ENCODE measurements at regions not wholly inside any gene's neighbourhood (a gene's known extent, or its start where the extent isn't known, plus 50 kb on each side); places are given as distances from the start of the nearest gene placed in this dataset.
A peak's percentile ranks its signal among the peaks of the same experiment; 100 is the strongest.

DNA sequence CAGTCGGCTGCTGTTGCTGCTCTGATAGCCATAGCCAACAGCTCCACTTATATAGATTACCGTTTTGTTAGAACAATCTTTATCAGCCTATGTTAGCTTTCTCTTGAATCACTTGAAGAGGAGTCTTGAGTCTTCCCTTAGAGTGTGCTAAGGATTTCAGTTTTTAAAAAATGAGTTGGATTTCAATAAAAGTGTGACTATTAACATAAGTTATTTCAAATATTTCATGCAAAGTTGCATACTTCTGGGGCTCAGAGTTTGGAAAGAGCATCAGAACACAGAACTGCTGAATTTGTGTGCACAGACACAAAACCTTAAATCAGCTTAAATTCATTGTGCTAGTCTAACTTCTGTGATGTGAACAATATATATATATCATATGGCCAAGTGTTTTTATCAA is 174.7 kb downstream of the MTX2 start:
- Histone ChIP-seq H3K27me3 (replicated peaks; ENCODE audit: insufficient read depth, low read depth, low read length, poor library complexity) (no peaks in the 10 kb centered on the region), H3K4me1 (ENCODE audit: insufficient read depth, low read length, poor library complexity, severe bottlenecking) (peaks cover 6% of the 10 kb centered on the region), H3K27ac (ENCODE audit: low read depth, low read length, poor library complexity, severe bottlenecking) (no peak overlapping the region), H3K36me3 (ENCODE audit: insufficient read depth, low read length, poor library complexity, severe bottlenecking) (no peaks in the 10 kb centered on the region), H3K4me3 (ENCODE audit: low read depth, low read length, poor library complexity, severe bottlenecking) (no peak overlapping the region), H3K9me3 (ENCODE audit: low read depth, low read length, poor library complexity, severe bottlenecking) (no peaks in the 10 kb centered on the region)
- intact Hi-C loops (cut with micrococcal nuclease; ENCODE audit: unreplicated experiment) = no loop called here
- DNase-seq (ENCODE audit: low spot score) = no peak
- ChIA-PET POLR2A (ENCODE audit: low non-redundant PET) (no interaction called here), CTCF (interaction anchor here (1.2 kb wide), 1 partner anchor 11 kb away, joined by 7 read pairs; no protein-coding TSS in a partner anchor)
- TF ChIP-seq, protein P1, sequence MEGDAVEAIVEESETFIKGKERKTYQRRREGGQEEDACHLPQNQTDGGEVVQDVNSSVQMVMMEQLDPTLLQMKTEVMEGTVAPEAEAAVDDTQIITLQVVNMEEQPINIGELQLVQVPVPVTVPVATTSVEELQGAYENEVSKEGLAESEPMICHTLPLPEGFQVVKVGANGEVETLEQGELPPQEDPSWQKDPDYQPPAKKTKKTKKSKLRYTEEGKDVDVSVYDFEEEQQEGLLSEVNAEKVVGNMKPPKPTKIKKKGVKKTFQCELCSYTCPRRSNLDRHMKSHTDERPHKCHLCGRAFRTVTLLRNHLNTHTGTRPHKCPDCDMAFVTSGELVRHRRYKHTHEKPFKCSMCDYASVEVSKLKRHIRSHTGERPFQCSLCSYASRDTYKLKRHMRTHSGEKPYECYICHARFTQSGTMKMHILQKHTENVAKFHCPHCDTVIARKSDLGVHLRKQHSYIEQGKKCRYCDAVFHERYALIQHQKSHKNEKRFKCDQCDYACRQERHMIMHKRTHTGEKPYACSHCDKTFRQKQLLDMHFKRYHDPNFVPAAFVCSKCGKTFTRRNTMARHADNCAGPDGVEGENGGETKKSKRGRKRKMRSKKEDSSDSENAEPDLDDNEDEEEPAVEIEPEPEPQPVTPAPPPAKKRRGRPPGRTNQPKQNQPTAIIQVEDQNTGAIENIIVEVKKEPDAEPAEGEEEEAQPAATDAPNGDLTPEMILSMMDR (conservative IDR thresholded peaks at IDR 0.05; ENCODE audit: low read depth, low read length) = no peak
- TF ChIP-seq EZH2 (IDR thresholded peaks at IDR 0.05; ENCODE audit: borderline replicate concordance, low read depth, low read length, poor library complexity, severe bottlenecking) = no peak
- BruUV-seq (replicated peaks) = no TSS peak

DNA sequence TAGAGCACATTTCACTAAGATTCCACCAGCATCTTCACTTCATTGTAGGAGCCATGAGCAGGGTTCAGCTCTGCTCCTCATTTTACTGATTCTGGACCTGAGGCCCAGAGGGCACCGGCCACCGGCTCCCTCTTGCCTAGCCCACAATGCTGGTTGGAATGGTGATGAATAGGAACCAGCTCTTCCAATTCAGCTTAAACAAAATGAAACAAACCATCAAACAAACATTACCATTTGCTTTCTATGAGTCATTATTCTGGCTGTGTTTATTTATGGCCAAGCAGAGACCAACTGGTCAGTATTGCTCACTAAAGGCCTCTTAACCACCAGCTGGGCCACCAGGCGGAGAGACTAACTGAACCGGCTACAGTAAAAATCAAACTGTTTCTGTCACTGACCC is 176.7 kb downstream of the MTX2 start:
- TF ChIP-seq, protein P1 (conservative IDR thresholded peaks at IDR 0.05; ENCODE audit: low read depth, low read length) = no peak
- TF ChIP-seq EZH2 (IDR thresholded peaks at IDR 0.05; ENCODE audit: borderline replicate concordance, low read depth, low read length, poor library complexity, severe bottlenecking) = no peak
- BruUV-seq (replicated peaks) = no TSS peak
- no peak overlapping the region for H3K27ac ChIP-seq (ENCODE audit: low read depth, low read length, poor library complexity, severe bottlenecking)
- CTCF ChIA-PET = interaction anchor here (1.5 kb wide), 1 partner anchor 9 kb away, joined by 11 read pairs; no protein-coding TSS in a partner anchor
- DNase-seq (ENCODE audit: low spot score) = no peak
- H3K4me1 ChIP-seq (ENCODE audit: insufficient read depth, low read length, poor library complexity, severe bottlenecking) = peaks cover 6% of the 10 kb centered on the region
- POLR2A ChIA-PET (ENCODE audit: low non-redundant PET) = no interaction called here
- H3K4me3 ChIP-seq (ENCODE audit: low read depth, low read length, poor library complexity, severe bottlenecking) = no peak overlapping the region
- H3K27me3 ChIP-seq (replicated peaks; ENCODE audit: insufficient read depth, low read depth, low read length, poor library complexity) = no peaks in the 10 kb centered on the region
- no peaks in the 10 kb centered on the region for H3K36me3 ChIP-seq (ENCODE audit: insufficient read depth, low read length, poor library complexity, severe bottlenecking)
- no peaks in the 10 kb centered on the region for H3K9me3 ChIP-seq (ENCODE audit: low read depth, low read length, poor library complexity, severe bottlenecking)
- intact Hi-C loops (cut with micrococcal nuclease; ENCODE audit: unreplicated experiment) = no loop called here

DNA sequence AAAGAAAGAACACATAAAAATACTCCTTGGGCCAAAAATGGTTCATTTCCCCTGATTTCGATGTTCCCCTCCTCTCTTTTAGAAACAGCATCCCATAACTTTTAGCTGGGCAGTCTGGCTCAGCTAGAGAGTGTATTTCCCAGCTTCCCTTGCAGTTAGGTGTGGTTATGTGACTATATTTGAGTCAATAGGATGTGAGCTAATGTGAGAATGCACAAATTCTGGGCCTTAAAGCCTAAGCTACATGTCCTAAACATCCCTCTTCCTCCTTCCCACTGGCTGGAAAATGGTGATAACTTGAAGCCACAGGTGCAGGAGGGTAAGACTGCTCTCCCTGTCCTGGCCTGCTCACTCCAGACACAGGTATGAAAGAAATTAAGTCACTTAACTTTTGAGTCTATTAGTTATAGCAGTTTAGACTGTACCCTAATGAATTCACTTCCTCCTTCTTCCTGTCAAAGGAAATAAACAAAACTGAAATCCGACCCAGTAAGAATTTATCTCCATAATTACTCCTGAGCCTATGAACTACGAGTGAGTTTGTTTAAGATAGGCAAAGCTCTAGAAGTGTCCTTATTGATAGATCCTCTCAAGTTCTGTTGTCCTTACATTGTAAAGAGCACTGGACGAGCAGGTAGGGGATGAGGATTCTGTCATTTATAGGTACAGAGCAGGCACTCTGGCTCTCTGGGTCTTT is 177.6 kb downstream of the MTX2 start:
- TF ChIP-seq, protein P1 (conservative IDR thresholded peaks at IDR 0.05; ENCODE audit: low read depth, low read length) = no peak
- TF ChIP-seq EZH2 (IDR thresholded peaks at IDR 0.05; ENCODE audit: borderline replicate concordance, low read depth, low read length, poor library complexity, severe bottlenecking) = no peak
- DNase-seq (ENCODE audit: low spot score) = peak; percentile 28
- no peaks in the 10 kb centered on the region for H3K9me3 ChIP-seq (ENCODE audit: low read depth, low read length, poor library complexity, severe bottlenecking)
- no peaks in the 10 kb centered on the region for H3K36me3 ChIP-seq (ENCODE audit: insufficient read depth, low read length, poor library complexity, severe bottlenecking)
- intact Hi-C loops (cut with micrococcal nuclease; ENCODE audit: unreplicated experiment) = no loop called here
- H3K27ac ChIP-seq (ENCODE audit: low read depth, low read length, poor library complexity, severe bottlenecking) = no peak overlapping the region
- BruUV-seq (replicated peaks) = no TSS peak
- H3K4me3 ChIP-seq (ENCODE audit: low read depth, low read length, poor library complexity, severe bottlenecking) = no peak overlapping the region
- ChIA-PET POLR2A (ENCODE audit: low non-redundant PET) (no interaction called here), CTCF (interaction anchor here (1.5 kb wide), 1 partner anchor 8 kb away, joined by 11 read pairs; no protein-coding TSS in a partner anchor)
- peaks cover 6% of the 10 kb centered on the region for H3K4me1 ChIP-seq (ENCODE audit: insufficient read depth, low read length, poor library complexity, severe bottlenecking)
- H3K27me3 ChIP-seq (replicated peaks; ENCODE audit: insufficient read depth, low read depth, low read length, poor library complexity) = no peaks in the 10 kb centered on the region
